Kidney (tissue), 13 donors: ENCODE measurements at regions not wholly inside any gene's neighbourhood (a gene's known extent, or its start where the extent isn't known, plus 50 kb on each side); places are given as distances from the start of the nearest gene placed in this dataset.

Experiments used
- DNase-seq, 5 donors: peaks; one replicate each; pipeline ENCODE4 v3.0.0-alpha.2; 2013 to 2020
- FAIRE-seq: peaks from 2 replicates; lab custom pipeline; 2012; peaks lifted over from hg19 to GRCh38; lab: Jason Lieb, UNC
- H3K27ac ChIP-seq, 2 donors: one replicate each; pipeline ENCODE4 v1.7.0; 2013; ENCODE audit warnings: low read depth in 2 of 2, low read length in 2 of 2, inconsistent platforms in 1 of 2
- H3K27me3 ChIP-seq: one replicate; pipeline ENCODE4 v1.7.1; 2013; ENCODE audit warnings: low read length, inconsistent platforms; ENCODE audit not compliant: control insufficient read depth, insufficient read depth
- H3K36me3 ChIP-seq, 3 donors: one replicate each; pipeline versions ENCODE4 v1.7.0 to v1.7.1; 2013; ENCODE audit warnings: low read length in 3 of 3, control low read depth in 1 of 3, inconsistent platforms in 1 of 3; ENCODE audit not compliant: insufficient read depth in 3 of 3, control insufficient read depth in 2 of 3
- H3K4me1 ChIP-seq, 3 donors: one replicate each; pipeline versions ENCODE4 v1.7.0 to v1.7.1; 2013; ENCODE audit warnings: low read length in 3 of 3, inconsistent platforms in 1 of 3, low read depth in 1 of 3; ENCODE audit not compliant: control insufficient read depth in 2 of 3, insufficient read depth in 2 of 3
- H3K4me3 ChIP-seq, 3 donors: one replicate each; pipeline versions ENCODE4 v1.7.0 to v1.8.1; 2013; ENCODE audit warnings: low read length in 3 of 3, control low read depth in 1 of 3, inconsistent platforms in 1 of 3
- H3K9ac ChIP-seq, 3 donors: one replicate each; pipeline versions ENCODE4 v1.7.0 to v1.7.1; 2013; ENCODE audit warnings: low read length in 3 of 3, control low read depth in 1 of 3, inconsistent platforms in 1 of 3
- H3K9me3 ChIP-seq, 3 donors: one replicate each; pipeline versions ENCODE4 v1.7.0 to v1.7.1; 2013; ENCODE audit warnings: low read length in 3 of 3, control low read depth in 1 of 3, inconsistent platforms in 1 of 3; ENCODE audit not compliant: control insufficient read depth in 2 of 3, insufficient read depth in 1 of 3
- intact Hi-C: fragments of 100-400 bp; cut with DNase I; formaldehyde crosslinking; loops from one replicate; pipeline ENCODE4 v1.11.1; 2022
- TF ChIP-seq, protein P1 (sequence below): IDR thresholded peaks from 3 replicates; pipeline ENCODE4 v1.5.1; 2012; ENCODE audit warnings: mild to moderate bottlenecking, moderate library complexity, borderline replicate concordance; ENCODE audit not compliant: insufficient read depth; ENCODE audit errors: extremely low read depth
- donor health status: control.
- donor health status: control.
- donor health status: control.
- donor health status: control.
- donor health status: control.
- donor health status: DM: yes; HTN: yes; CAD: no.
- donor health status: Normal renal cell carcinoma (clear cell type).

DNA sequence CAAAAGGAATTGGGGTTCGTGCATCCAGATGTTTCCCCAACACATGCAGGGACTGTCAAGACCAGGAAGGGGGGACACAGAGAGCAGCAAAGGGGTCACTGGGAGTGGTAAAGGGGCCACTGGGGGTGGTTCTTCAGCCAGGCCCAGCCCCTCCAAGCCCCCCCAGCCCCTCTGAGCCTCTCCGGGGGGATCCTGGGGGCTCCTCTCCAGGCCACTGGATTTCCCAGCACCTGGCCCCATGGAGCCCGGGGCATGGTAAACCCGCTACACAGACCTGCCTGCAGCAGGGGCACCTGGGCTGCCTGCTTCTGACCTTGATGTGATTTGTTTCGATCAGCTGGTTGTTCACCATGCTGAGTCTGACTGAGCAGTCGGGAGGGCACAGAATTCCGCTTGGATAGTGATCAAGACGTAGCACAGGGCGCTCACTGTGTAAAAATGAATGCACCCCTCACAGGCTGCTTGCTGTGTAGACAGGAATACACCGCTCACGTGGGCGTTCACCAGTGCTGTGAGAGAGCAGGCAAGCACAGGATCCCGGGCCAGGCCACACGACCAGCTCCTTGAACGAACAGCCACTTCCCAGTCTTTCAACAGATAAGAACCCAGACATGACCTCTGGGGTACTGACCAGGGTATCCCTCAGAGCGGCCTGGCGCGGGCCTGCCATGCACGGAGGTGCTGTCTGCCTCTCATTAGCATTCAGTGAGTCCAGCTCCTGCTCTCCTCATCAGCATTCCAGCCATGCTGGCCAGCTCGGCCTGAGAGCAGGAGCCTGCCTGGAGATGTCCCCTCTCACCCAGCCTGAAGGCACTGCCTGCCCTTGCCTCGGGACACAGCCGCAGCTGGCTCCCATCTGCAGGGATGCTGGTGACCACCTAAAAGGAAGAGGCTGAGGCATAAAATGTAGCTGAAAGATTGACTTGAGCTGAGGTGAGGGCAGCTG lies 73.3 kb upstream of the OTOS start:
- Histone ChIP-seq H3K4me1 (no peaks in the 10 kb centered on the region), H3K9ac (no peak overlapping the region), H3K4me3 (no peak overlapping the region), H3K9me3 (no peaks in the 10 kb centered on the region), H3K27me3 (no peaks in the 10 kb centered on the region), H3K36me3 (no peaks in the 10 kb centered on the region), H3K27ac (no peak overlapping the region)
- DNase-seq (peak in 2 of 5 donors; percentile 42 to 69), FAIRE-seq (no peak)
- TF ChIP-seq, protein P1, sequence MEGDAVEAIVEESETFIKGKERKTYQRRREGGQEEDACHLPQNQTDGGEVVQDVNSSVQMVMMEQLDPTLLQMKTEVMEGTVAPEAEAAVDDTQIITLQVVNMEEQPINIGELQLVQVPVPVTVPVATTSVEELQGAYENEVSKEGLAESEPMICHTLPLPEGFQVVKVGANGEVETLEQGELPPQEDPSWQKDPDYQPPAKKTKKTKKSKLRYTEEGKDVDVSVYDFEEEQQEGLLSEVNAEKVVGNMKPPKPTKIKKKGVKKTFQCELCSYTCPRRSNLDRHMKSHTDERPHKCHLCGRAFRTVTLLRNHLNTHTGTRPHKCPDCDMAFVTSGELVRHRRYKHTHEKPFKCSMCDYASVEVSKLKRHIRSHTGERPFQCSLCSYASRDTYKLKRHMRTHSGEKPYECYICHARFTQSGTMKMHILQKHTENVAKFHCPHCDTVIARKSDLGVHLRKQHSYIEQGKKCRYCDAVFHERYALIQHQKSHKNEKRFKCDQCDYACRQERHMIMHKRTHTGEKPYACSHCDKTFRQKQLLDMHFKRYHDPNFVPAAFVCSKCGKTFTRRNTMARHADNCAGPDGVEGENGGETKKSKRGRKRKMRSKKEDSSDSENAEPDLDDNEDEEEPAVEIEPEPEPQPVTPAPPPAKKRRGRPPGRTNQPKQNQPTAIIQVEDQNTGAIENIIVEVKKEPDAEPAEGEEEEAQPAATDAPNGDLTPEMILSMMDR, result no peak
- intact Hi-C loops, result no loop called here

DNA sequence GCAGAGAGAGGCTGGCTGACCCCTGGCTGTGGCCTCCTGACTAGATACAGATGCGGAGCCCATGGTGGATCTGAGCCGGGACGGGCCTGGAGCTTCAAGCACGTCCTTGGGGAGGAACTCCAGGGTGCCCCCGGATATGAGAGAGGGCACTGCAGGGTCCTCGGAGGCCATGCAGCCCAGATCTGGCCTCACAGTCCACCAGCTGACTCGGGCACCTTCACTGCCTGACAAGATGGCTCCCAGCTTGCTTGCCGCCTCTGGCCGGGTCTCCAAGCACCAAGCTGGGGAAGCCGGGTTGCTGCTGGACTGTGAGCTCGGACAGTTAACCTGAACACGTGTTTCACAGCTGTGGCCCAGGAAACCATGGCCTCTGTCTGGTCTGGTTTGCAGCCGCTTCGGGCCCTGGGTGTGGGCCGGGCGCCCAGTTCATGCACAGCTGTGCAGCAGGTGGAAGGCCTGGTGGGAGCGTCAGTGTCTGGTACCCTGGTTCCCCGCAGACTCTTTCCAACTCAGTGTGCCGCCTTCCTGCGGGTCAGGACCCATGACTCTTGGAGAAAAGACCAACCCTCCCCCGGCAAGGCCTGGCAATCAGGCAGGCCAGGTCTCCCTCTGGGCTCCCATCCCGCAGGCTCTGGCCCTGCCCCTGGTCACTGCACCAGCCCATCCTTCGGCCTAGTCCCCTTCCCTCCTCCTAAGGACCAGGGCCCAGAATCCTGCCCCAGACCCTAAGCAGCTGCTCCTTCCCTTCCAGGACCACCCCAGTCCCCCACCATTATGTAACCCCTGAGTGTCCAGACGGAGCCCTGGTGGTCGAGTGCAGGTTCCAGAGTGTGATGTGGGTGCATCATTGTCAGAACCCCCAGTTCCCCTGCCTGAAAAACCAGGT lies 74.6 kb upstream of the OTOS start:
- no peaks in the 10 kb centered on the region for H3K27me3 ChIP-seq
- DNase-seq, result peak in 2 of 5 donors; percentile 45 to 61
- H3K4me1 ChIP-seq, result no peaks in the 10 kb centered on the region
- no peak overlapping the region for H3K9ac ChIP-seq
- no peak overlapping the region for H3K4me3 ChIP-seq
- H3K9me3 ChIP-seq, result no peaks in the 10 kb centered on the region
- H3K36me3 ChIP-seq, result no peaks in the 10 kb centered on the region
- FAIRE-seq, result no peak
- TF ChIP-seq, protein P1, result no peak
- no peak overlapping the region for H3K27ac ChIP-seq
- intact Hi-C loops, result no loop called here

DNA sequence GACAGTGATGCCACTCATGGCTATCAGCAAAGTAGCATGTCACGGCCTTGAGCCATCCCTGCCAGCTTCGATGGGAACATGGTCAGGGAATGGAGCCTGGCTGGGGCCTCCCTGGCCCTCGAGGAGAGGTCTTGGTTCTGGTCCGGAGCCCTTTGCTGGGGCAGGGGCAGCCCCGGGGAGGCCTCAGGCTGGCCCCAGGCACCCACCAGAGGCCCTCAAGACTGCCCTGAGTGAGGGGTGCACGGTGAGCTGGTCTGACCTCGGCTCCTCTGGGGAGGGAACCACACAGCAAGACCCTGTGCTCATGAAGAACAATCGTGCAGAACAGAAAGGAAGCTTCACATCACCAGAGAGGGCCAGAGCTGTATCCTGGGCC lies 75.2 kb upstream of the OTOS start:
- FAIRE-seq (no peak), DNase-seq (no peak)
- intact Hi-C loops, result no loop called here
- Histone ChIP-seq H3K27ac (no peak overlapping the region), H3K27me3 (no peaks in the 10 kb centered on the region), H3K9ac (no peak overlapping the region), H3K4me1 (no peaks in the 10 kb centered on the region), H3K36me3 (no peaks in the 10 kb centered on the region), H3K9me3 (no peaks in the 10 kb centered on the region), H3K4me3 (no peak overlapping the region)
- TF ChIP-seq, protein P1, result no peak
